ENCODE measurements at regions not wholly inside any gene's neighbourhood (a gene's known extent, or its start where the extent isn't known, plus 50 kb on each side); places are given as distances from the start of the nearest gene placed in this dataset.

DNA sequence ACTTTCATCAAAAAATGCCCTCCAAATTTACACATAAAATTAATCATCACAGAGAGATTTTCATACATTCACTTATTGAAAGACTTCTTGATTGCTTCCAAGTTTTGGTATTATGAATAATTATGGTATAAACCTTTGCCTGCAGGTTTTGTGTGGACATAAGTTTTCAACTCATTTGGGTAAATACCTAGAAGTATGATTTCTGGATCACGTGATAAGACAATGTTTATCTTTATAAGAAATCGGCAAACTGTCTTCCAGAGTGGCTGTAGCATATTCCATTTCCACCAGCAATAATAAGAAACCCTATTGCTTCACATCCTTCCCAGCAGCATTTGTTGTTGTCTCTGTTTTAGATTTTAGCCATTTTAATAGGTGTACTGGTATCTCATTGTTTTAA, 1507.0 kb upstream of the IGFBP7 start:
- H3K79me2 ChIP-seq (ENCODE audit: insufficient read depth, low read length), result no peaks in the 10 kb centered on the region
- no peaks in the 10 kb centered on the region for H3K4me1 ChIP-seq (ENCODE audit: insufficient read depth, low read length)
- H2BK12ac ChIP-seq (ENCODE audit: insufficient read length, low read depth, low read length), result no peak overlapping the region
- Mint-ChIP-seq H3K4me1 (peaks cover 2 to 3% of the 10 kb centered on the region in 2 experiments; a peak in 1 of 4 replicates), H3K36me3 (ENCODE audit: insufficient read depth in 1 of 3, low read depth in 3 of 3) (peaks cover 19 to 35% (median 29%) of the 10 kb centered on the region in 3 experiments), H3K27me3 (ENCODE audit: low read depth) (no peaks in the 10 kb centered on the region; the same call in 1 of the 2 replicates), H3K4me3 (no peak overlapping the region), H3K27ac (no peak overlapping the region), H3K9me3 (peaks cover 28 to 33% of the 10 kb centered on the region in 2 experiments)
- H4K91ac ChIP-seq (ENCODE audit: insufficient read length, low read depth, low read length), result no peak overlapping the region
- H3T11ph ChIP-seq (ENCODE audit: low read length), result no peak overlapping the region
- no peak overlapping the region for H2AK5ac ChIP-seq (ENCODE audit: insufficient read length, low read length)
- no peak overlapping the region for H2BK120ac ChIP-seq (ENCODE audit: low read depth, low read length, poor library complexity, severe bottlenecking)
- H3K4ac ChIP-seq (ENCODE audit: low read depth, low read length), result no peak overlapping the region
- no CpG with 5 or more reads among the region's 2 CpGs for WGBS (ENCODE audit: extremely low coverage, insufficient read length, low lambda C conversion rate)
- H4K5ac ChIP-seq (ENCODE audit: insufficient read length, low read depth, low read length), result no peak overlapping the region
- H2BK5ac ChIP-seq (ENCODE audit: insufficient read length, low read length), result no peak overlapping the region
- H3K23me2 ChIP-seq (ENCODE audit: insufficient read length, low read depth, low read length, poor library complexity, severe bottlenecking), result no peaks in the 10 kb centered on the region
- H3K79me1 ChIP-seq (ENCODE audit: insufficient read depth, low read depth, low read length, poor library complexity, severe bottlenecking), result no peaks in the 10 kb centered on the region
- no peak overlapping the region for H2BK15ac ChIP-seq (ENCODE audit: low read depth, low read length)
- no peak overlapping the region for H3K27ac ChIP-seq (ENCODE audit: insufficient read length, low read depth, low read length)
- no peak for DNase-seq
- no peak overlapping the region for H3K9ac ChIP-seq (ENCODE audit: extremely low read depth, insufficient read length, low read length)
- H4K20me1 ChIP-seq (ENCODE audit: control insufficient read depth, insufficient read depth, insufficient read length), result no peaks in the 10 kb centered on the region
- H3K14ac ChIP-seq (ENCODE audit: insufficient read depth, low read length), result no peak overlapping the region
- H3K9me3 ChIP-seq (ENCODE audit: control insufficient read depth, low read depth, low read length), result peaks cover 21% of the 10 kb centered on the region
- no peak overlapping the region for H3K4me2 ChIP-seq (ENCODE audit: insufficient read depth, insufficient read length, low read length)
- no peaks in the 10 kb centered on the region for H3K27me3 ChIP-seq (ENCODE audit: insufficient read depth, low read length)
- TF ChIP-seq, protein P1, sequence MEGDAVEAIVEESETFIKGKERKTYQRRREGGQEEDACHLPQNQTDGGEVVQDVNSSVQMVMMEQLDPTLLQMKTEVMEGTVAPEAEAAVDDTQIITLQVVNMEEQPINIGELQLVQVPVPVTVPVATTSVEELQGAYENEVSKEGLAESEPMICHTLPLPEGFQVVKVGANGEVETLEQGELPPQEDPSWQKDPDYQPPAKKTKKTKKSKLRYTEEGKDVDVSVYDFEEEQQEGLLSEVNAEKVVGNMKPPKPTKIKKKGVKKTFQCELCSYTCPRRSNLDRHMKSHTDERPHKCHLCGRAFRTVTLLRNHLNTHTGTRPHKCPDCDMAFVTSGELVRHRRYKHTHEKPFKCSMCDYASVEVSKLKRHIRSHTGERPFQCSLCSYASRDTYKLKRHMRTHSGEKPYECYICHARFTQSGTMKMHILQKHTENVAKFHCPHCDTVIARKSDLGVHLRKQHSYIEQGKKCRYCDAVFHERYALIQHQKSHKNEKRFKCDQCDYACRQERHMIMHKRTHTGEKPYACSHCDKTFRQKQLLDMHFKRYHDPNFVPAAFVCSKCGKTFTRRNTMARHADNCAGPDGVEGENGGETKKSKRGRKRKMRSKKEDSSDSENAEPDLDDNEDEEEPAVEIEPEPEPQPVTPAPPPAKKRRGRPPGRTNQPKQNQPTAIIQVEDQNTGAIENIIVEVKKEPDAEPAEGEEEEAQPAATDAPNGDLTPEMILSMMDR (conservative IDR thresholded peaks at IDR 0.05), result no peak
- H3K56ac ChIP-seq (ENCODE audit: insufficient read length, low read depth, low read length), result no peak overlapping the region
- H3K18ac ChIP-seq (ENCODE audit: insufficient read length, low read depth, low read length), result no peak overlapping the region
- H2BK20ac ChIP-seq (ENCODE audit: low read depth, low read length, poor library complexity, severe bottlenecking), result no peak overlapping the region
- no peak overlapping the region for H2AFZ ChIP-seq (ENCODE audit: low read length)
- H3K23ac ChIP-seq (ENCODE audit: insufficient read length, low read depth, low read length), result no peak overlapping the region
- H4K8ac ChIP-seq (replicated peaks; ENCODE audit: insufficient read length, low read depth, low read length), result no peak overlapping the region
